Left lung (tissue), 4 donors: ENCODE measurements at regions not wholly inside any gene's neighbourhood (a gene's known extent, or its start where the extent isn't known, plus 50 kb on each side); places are given as distances from the start of the nearest gene placed in this dataset.

Experiments used
- ATAC-seq: fragments of 200-7000 bp; cut with Tn5 transposase; one replicate; pipeline ENCODE4 v1.9.1; 2020; ENCODE audit warnings: moderate library complexity
- DNase-seq, 4 donors: peaks; one replicate each; pipeline ENCODE4 v3.0.0-alpha.2; 2013 to 2020
- H3K27ac ChIP-seq, 2 donors: fragments of 200-600 bp; sonication (generic) in 1 of 2; one replicate each; pipeline versions ENCODE4 v1.5.0 to v1.8.0; 2020 to 2021
- H3K27me3 ChIP-seq, 2 donors: fragments of 200-600 bp; sonication (generic) in 1 of 2; one replicate each; pipeline versions ENCODE4 v1.5.0 to v1.8.0; 2020 to 2021
- H3K36me3 ChIP-seq, 2 donors: fragments of 200-600 bp; sonication (generic) in 1 of 2; one replicate each; pipeline versions ENCODE4 v1.5.0 to v1.8.0; 2020 to 2021
- H3K4me1 ChIP-seq, 2 donors: fragments of 200-600 bp; one replicate each; pipeline ENCODE4 v1.8.0; 2021
- H3K4me3 ChIP-seq, 2 donors: fragments of 200-600 bp; sonication (generic) in 1 of 2; one replicate each; pipeline versions ENCODE4 v1.5.0 to v1.8.0; 2020 to 2021; ENCODE audit warnings: mild to moderate bottlenecking in 1 of 2
- H3K9me3 ChIP-seq, 2 donors: fragments of 200-600 bp; sonication (generic) in 1 of 2; one replicate each; pipeline versions ENCODE4 v1.5.0 to v1.8.0; 2020 to 2021
- CTCF ChIP-seq, 2 donors: fragments of 200-600 bp; sonication (generic) in 1 of 2; IDR thresholded peaks; one replicate each; pipeline versions ENCODE4 v1.5.0 to v1.8.0; 2021; ENCODE audit warnings: antibody characterized with exemption in 2 of 2
- intact Hi-C, 2 donors: fragments of 100-400 bp; cut with DNase I; formaldehyde crosslinking; loops; one replicate each; pipeline versions ENCODE4 v1.11.2 to v1.14.2; 2022
- donor health status: DM: no; HTN: yes; CAD: no.
- donor health status: DM: no; HTN: no; CAD: no.

GRCh38 chr15:53260647-53261046 lies 470.5 kb upstream of the ONECUT1 start:
- H3K4me1 ChIP-seq, result no peaks in the 10 kb centered on the region
- H3K27ac ChIP-seq, result no peak overlapping the region
- intact Hi-C loops, result no loop called here
- ATAC-seq, result no peak
- no peak for TF ChIP-seq CTCF (IDR thresholded peaks at IDR 0.05)
- H3K36me3 ChIP-seq, result no peaks in the 10 kb centered on the region
- DNase-seq, result no peak
- no peak overlapping the region for H3K4me3 ChIP-seq
- no peaks in the 10 kb centered on the region for H3K27me3 ChIP-seq
- H3K9me3 ChIP-seq, result no peaks in the 10 kb centered on the region

DNA sequence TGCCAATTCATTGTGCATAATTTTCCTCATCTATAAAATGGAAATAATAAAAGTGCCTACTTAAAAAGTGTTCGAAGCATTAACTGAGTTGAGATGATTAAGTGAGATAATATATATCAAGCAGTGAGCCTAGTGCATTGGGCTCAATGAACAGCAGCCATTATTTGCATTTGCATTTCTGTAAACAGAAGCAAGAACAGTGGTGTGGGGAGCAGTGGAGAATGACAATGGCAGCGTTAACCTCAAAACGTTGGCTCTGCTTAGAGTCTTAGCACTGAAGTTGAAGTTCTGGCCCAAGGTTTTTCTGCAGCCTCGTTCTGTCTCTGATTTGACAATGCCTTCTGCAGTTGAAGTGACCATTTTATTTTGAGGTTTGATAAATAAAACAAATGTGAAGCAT lies 466.3 kb upstream of the ONECUT1 start:
- no peaks in the 10 kb centered on the region for H3K9me3 ChIP-seq
- no peaks in the 10 kb centered on the region for H3K27me3 ChIP-seq
- no peak overlapping the region for H3K4me3 ChIP-seq
- intact Hi-C loops, result no loop called here
- no peak for TF ChIP-seq CTCF (IDR thresholded peaks at IDR 0.05)
- no peaks in the 10 kb centered on the region for H3K36me3 ChIP-seq
- ATAC-seq (no peak), DNase-seq (no peak)
- H3K4me1 ChIP-seq, result no peaks in the 10 kb centered on the region
- no peak overlapping the region for H3K27ac ChIP-seq

- intact Hi-C loops, result no loop called here
- no peak for DNase-seq
These were observed 465.9 kb upstream of the ONECUT1 start for GRCh38 chr15:53256043-53256442.

GRCh38 chr15:53251996-53252395 lies 461.9 kb upstream of the ONECUT1 start:
- H3K4me3 ChIP-seq, result no peak overlapping the region
- DNase-seq, result no peak
- no peaks in the 10 kb centered on the region for H3K9me3 ChIP-seq
- ATAC-seq, result no peak
- no peaks in the 10 kb centered on the region for H3K36me3 ChIP-seq
- H3K4me1 ChIP-seq, result no peaks in the 10 kb centered on the region
- no peaks in the 10 kb centered on the region for H3K27me3 ChIP-seq
- intact Hi-C loops, result no loop called here
- H3K27ac ChIP-seq, result no peak overlapping the region
- no peak for TF ChIP-seq CTCF (IDR thresholded peaks at IDR 0.05)

More at GRCh38 chr15:53256043-53256442, 465.9 kb upstream of the ONECUT1 start:
- Histone ChIP-seq H3K4me1 (no peaks in the 10 kb centered on the region), H3K4me3 (no peak overlapping the region), H3K9me3 (no peaks in the 10 kb centered on the region), H3K27ac (no peak overlapping the region), H3K27me3 (no peaks in the 10 kb centered on the region), H3K36me3 (no peaks in the 10 kb centered on the region)
- no peak for ATAC-seq
- no peak for TF ChIP-seq CTCF (IDR thresholded peaks at IDR 0.05)

DNA sequence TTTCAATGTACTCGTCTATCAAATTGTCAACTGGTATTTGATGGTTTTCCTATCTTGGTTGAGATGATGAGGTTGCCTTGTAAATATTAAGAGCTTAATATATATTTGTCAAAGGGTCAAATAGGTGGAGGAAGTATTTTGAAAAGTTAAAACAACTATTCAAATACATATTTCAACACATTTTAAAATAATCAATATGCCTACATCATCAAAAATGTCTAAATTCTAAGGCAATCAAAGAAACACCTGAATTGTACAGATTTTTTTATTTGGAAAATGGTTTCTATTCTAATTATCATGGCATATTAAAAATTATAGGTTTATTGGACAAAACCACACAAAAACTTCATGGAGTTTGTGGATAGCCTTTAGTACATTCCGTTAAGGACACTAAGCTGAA lies 461.4 kb upstream of the ONECUT1 start:
- TF ChIP-seq CTCF (IDR thresholded peaks at IDR 0.05), result no peak
- intact Hi-C loops, result no loop called here

More for the DNA sequence above, 461.4 kb upstream of the ONECUT1 start:
- no peak for DNase-seq
- Histone ChIP-seq H3K27ac (no peak overlapping the region), H3K9me3 (no peaks in the 10 kb centered on the region), H3K4me1 (no peaks in the 10 kb centered on the region), H3K27me3 (no peaks in the 10 kb centered on the region), H3K4me3 (no peak overlapping the region), H3K36me3 (no peaks in the 10 kb centered on the region)
- ATAC-seq, result no peak
